ENCODE measurements at regions not wholly inside any gene's neighbourhood (a gene's known extent, or its start where the extent isn't known, plus 50 kb on each side); places are given as distances from the start of the nearest gene placed in this dataset.
"Not testable (repeated sequence)": the region's sequence is repeated elsewhere in the genome, so short reads cannot be mapped to it uniquely, and the experiment has no call there.

- DNase-seq (ENCODE audit: low spot score) = no peak
Measured at GRCh38 chr4:18636001-18636585, 614.5 kb upstream of the LCORL start.

GRCh38 chr4:18635531-18635930 is 614.0 kb upstream of the LCORL start:
- DNase-seq (ENCODE audit: low spot score) = no peak

GRCh38 chr4:18631586-18631985 is 610.0 kb upstream of the LCORL start:
- no peak for DNase-seq (ENCODE audit: low spot score)

GRCh38 chr4:18630218-18631110 is 608.9 kb upstream of the LCORL start:
- DNase-seq (ENCODE audit: low spot score) = no peak

GRCh38 chr4:18627447-18628005 is 606.0 kb upstream of the LCORL start:
- DNase-seq (ENCODE audit: low spot score) = no peak

GRCh38 chr4:18626996-18627395 is 605.4 kb upstream of the LCORL start:
- DNase-seq (ENCODE audit: low spot score) = no peak

- DNase-seq (ENCODE audit: low spot score) = no peak
Measured at GRCh38 chr4:18626366-18626765, 604.8 kb upstream of the LCORL start.

- no peak for DNase-seq (ENCODE audit: low spot score)
Measured at GRCh38 chr4:18621186-18621585, 599.6 kb upstream of the LCORL start.

GRCh38 chr4:18616720-18617119 is 595.2 kb upstream of the LCORL start:
- DNase-seq (ENCODE audit: low spot score) = no peak

GRCh38 chr4:18611026-18611425 is 589.5 kb upstream of the LCORL start:
- DNase-seq (ENCODE audit: low spot score) = no peak

GRCh38 chr4:18608908-18609533 is 587.5 kb upstream of the LCORL start:
- DNase-seq (ENCODE audit: low spot score) = no peak

GRCh38 chr4:18602610-18603009 is 581.1 kb upstream of the LCORL start:
- DNase-seq (ENCODE audit: low spot score) = not testable (repeated sequence)

GRCh38 chr4:18593297-18594002 is 571.9 kb upstream of the LCORL start:
- DNase-seq (ENCODE audit: low spot score) = peak; percentile 51

GRCh38 chr4:18582841-18583240 is 561.3 kb upstream of the LCORL start:
- no peak for DNase-seq (ENCODE audit: low spot score)

- no peak for DNase-seq (ENCODE audit: low spot score)
Measured at GRCh38 chr4:18578307-18578706, 556.8 kb upstream of the LCORL start.

GRCh38 chr4:18572481-18572880 is 550.9 kb upstream of the LCORL start:
- no peak for DNase-seq (ENCODE audit: low spot score)

- DNase-seq (ENCODE audit: low spot score) = no peak
Measured at GRCh38 chr4:18571301-18571761, 549.8 kb upstream of the LCORL start.

- DNase-seq (ENCODE audit: low spot score) = no peak
Measured at GRCh38 chr4:18570370-18570769, 548.8 kb upstream of the LCORL start.

GRCh38 chr4:18568600-18568999 is 547.0 kb upstream of the LCORL start:
- DNase-seq (ENCODE audit: low spot score) = peak; percentile 5

GRCh38 chr4:18566970-18567799 is 545.6 kb upstream of the LCORL start:
- DNase-seq (ENCODE audit: low spot score) = no peak

- DNase-seq (ENCODE audit: low spot score) = no peak
Measured at GRCh38 chr4:18559492-18559891, 537.9 kb upstream of the LCORL start.
